NCI-H82 treated with DMSO at 0.1 percent for 48 hours (cell line): ENCODE measurements at regions not wholly inside any gene's neighbourhood (a gene's known extent, or its start where the extent isn't known, plus 50 kb on each side); places are given as distances from the start of the nearest gene placed in this dataset.
"Not testable (repeated sequence)": the region's sequence is repeated elsewhere in the genome, so short reads cannot be mapped to it uniquely, and the experiment has no call there.

Experiments used
- DNase-seq: peaks from one replicate; lab custom pipeline; 2025; ENCODE audit not compliant: unreplicated experiment; lab: John Stamatoyannopoulos, UW

DNA sequence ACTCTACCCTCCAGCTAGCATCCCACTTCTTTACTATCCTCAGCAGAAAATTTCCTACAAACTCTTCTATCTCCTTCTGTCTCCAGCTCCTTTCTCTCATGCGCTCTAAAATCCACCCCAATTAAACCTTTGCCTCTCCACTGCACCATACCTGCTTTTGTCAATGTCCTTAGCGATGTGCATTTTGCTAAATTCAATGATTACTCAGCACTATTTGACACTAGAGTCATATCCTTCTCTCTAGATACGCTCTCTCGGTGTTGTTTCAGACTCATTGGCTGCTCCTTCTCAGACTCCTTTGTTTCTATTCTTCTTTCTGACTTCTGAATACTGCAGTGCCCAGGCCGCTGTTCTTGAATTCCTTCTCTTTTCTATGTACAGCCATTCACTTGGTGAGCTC is 144.2 kb downstream of the HLX start:
- no peak for DNase-seq

DNA sequence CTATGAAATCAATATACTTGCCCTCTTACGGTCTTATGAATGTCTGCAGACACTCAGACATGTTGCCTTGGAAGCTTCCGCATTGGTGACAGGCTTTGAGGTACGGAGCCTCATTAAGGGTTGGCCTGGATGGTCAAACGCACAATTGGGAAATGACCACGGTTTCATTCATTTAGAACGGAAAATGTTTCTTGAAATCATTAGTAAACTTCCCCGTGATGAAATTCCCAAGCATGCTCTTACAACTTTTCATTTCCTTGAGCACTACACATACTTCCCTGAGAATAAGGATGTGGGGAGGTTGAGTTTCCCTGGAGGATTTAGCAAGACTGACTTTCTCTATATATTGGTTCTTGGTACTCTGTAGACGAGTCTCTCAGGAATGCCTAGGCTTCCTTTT is 146.3 kb downstream of the HLX start:
- no peak for DNase-seq

DNA sequence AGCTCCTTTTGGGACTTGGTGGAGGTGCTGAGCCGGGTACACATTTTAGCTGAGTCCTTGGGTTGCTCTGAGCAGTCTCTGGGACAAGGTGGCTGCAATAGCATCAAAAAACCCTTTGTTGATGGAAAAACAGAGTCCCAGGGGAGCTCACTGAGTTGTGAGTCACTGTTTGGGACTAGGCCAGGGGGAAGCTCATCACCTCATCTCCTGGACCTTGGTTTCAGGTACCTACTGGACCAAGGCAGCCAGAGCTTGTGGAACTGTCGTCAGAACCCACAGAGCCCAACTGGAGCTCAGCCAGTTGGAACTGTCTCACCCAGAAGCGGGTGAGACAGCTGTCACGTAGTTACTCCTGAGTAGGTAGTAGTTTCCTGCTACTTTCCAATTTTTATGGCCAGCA is 146.7 kb downstream of the HLX start:
- no peak for DNase-seq

DNA sequence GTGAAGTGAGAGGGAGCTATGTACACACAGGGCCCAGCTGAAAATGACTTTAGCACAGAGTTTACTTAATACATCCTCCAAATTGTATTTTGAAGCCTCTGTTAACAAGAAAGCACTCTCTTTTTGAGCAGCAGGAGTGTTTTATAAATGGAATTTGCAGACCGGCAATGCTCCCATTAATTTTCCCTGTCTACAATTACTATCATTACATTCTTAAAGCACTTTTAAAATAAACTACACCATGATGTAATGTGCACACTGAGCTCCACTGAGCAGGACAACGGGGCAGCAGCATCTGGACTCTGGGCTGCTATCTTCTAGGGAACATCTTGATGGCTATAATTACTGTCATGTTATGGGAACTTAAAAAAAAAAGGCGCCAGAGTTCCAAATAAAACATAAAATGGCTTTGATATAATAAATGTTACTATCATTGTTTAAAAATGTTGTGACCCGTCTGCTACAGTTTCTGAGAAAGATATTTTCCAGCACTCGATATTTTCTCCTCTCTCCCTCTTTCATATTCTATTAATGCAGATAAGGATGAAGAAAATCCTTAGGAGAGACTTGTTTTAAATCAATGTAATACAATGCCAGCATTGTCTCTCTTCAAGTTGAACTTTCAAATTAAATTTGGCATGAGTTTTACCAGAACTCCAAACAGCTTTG is 150.9 kb downstream of the HLX start:
- no peak for DNase-seq

DNA sequence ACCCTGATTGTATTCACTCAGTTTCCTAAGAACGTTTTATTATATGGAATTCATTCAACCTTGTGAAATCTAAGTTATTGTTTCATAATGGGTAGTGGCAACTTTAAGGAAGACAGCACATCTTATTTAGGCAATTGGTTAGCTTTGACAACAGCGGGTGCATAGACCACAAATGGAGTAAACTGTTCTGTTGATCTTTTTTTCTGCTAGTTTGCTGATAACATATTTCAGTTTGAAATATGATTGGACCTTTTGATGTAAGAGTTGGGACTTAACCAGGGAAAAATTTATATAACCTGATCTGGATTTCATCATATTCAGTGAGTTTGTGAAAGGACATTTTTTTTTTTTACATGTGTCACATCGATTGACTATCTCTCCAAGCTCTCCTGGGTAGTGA is 151.7 kb downstream of the HLX start:
- DNase-seq, result no peak

DNA sequence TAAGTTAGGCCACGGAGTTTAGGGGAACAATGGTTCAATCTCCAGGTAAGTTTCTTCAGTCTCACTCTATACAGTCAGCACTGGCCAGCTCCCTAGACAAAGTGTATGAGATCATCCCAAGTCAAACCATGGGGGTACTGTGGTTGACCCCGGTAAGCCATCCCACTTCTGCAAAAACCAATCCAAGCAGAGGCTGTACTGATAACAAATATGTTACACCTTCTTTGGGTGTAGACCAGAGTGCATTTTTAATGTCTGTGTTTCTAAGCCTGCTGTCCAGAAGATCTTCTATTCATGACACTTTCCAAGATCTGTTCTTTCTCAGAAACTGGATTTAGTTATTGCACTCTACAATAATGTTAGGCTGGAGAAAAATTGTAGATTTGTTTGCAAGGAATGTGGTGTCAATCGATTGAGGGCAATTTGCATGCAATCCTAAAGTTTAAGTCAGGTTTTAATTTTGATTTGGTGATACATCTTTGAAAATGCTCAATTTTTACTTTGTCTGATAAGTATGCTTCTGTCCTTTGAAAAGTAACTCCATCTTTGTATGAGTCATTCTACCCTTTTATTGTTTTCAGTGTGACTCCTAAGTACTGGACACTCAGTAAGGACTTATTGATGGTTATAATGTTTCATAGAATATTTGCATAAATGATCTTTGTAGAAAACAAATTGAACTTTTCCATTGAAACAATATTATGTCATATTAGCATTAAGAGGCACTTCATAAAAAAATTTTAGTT is 152.4 kb downstream of the HLX start:
- DNase-seq, result no peak

DNA sequence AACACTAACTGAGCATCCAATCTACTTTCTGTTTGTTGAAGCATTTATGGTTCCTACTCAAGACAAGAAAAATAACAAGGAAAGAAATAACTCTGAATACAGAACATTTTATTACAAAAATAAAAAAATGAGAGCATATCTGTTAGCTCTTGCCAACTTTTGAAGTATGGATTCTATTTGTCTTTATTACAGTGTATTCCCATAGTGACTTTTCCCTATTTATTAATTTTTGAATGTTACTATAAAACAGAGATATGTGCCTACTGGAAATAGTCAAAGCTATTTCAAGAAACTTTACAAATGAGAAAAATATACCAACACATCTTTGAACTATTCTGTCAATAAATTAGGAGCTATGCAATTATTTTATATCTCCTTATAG is 153.0 kb downstream of the HLX start:
- DNase-seq, result no peak

DNA sequence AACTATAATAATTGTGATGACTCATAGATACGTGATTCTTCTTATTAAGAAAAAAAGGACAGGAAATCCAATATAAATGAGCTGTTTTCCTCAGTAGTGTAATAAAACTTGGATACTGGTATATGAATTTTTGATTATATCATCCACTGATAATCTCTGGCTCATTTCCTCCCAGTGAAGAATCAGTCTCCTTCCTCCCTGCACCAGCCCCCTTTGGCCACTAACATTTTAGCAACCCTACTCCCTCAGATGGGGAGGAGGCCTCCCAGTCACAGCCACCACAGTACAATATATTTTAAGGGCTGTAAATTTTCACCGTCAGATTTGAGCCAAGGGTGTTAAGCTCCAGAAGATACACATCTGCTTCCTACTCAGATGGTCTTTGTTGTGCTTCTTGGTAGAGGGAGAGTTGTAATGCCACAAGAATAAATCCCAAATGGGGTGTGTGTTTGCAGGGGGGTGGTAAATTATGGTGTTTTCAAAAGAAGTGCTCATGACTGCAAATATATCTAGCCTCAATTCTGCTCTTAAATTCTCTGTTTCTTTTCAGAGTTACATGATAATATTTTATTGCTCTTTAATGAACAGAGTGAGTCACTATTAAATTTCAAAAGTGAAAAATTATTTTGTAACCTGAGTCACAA is 153.5 kb downstream of the HLX start:
- no peak for DNase-seq

DNA sequence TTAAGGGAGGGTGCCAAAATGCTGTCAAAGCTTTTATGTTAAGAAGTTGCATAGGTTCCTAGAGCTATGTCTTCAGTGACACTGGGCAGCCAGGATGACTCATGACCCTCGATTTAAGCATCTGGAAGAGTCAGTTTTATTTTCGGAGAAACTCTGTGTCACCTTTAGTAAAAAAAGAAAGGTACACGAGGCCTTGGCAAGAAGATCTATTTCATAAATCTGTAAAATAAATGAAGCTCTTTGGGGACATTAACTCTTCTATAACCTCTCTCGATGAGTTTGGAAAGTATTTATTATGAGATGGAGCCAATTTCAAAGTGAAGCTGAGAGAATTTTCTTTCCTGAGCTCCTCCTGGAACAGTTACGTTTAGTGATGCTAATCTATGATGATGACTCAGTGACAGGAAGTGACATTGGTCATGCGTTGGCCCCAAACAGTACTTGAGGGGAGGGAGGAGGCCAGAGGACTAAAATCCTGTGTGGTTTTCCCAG is 156.5 kb downstream of the HLX start:
- no peak for DNase-seq

DNA sequence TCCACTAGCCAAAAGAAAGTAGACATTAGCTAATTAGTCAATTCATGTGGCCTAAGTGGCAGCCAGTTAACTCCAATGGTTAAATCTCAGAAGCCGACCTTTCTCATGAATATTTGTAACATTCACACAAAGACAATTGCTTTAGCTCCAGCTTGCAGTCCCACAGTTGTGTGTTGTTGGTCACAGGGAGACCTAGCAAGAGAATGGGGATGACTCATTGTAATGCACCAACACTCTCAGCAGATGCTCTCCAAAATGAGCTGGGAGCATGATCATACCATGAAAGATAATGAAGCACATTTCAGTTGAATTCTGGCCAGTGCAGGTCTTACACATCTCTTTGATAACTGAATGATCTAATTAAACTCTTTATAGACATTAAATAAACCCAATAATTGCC is 160.4 kb downstream of the HLX start:
- DNase-seq, result no peak

DNA sequence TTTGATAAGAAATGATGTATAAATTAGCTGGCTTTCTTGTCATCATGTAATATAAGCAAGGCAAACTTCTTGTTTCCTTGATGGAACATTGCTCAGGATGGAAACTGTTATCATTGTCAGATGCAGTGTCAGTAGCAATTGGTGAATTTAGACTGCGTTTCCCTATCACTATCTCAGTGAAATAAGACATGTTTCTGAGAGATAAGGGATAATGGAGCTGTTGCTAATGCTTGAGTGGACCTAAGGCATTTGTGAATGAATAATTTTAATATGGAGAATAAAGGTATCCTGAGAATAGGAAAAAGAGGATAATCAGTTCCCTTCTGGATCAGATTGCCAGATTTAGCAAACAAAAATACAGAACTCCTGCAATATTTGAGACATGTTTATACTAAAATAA is 160.9 kb downstream of the HLX start:
- no peak for DNase-seq

DNA sequence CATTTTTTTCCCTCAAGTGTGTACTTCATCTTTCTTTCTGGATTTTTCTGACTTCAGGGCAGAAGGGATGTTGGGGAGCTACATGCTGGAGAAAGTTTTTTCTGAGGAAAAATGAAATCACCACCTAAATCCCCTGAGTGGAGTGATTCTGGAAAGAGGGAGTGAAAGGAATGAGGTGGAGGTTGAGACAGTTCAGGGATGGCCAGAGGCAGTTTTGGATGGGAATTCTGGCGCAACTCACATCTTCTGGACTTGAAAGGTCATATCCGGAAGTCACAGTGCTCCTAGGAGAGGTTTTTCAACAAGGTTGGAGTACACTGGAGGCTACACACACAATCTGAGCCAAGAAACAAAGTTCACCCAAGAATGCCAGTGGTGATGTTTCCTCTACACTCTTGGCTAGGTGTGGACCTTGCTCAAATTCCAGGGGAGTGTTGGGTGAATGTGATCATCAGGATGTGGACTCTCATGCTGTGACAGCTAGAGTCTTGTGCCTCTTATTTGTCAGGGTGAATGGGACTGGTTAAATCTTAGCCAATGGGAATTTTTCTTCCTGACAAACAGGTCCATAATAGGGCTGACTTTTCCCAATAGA is 161.5 kb downstream of the HLX start:
- DNase-seq, result no peak

DNA sequence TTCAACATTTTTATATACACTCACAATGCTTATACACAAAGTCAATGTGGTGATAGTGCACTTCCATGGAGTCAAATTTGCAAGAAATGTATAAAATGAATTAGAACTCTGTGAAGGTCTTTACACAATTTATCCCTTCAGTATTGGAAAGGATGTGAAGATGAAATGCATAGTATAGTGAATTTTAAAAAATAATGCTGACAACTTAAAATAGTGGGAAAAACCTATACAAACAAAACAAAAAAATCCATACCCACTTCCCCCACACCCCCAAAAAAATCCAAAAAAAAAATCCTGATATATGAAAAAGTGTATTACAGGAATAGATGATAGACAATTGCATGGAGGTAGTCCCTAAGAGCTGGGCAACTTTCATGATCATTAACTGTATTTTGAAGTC is 165.3 kb downstream of the HLX start:
- DNase-seq, result no peak

DNA sequence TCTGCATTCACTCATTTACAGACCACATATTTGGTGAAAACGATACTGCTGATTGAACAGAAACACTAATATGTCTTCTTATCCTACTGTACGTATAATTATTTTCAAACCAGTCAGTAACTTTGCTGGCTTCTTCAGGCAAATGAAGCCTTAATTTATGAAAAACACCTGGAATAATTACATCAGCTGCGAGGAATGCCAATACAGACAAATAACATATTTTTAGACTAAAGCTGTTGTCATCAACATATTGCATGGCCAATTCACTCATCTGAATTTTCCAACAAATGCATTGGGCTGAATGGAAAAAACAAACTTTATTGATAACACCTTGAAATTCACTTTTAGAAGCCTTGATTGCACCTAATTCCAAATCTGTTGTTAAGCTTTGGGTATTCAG is 165.9 kb downstream of the HLX start:
- DNase-seq, result no peak

DNA sequence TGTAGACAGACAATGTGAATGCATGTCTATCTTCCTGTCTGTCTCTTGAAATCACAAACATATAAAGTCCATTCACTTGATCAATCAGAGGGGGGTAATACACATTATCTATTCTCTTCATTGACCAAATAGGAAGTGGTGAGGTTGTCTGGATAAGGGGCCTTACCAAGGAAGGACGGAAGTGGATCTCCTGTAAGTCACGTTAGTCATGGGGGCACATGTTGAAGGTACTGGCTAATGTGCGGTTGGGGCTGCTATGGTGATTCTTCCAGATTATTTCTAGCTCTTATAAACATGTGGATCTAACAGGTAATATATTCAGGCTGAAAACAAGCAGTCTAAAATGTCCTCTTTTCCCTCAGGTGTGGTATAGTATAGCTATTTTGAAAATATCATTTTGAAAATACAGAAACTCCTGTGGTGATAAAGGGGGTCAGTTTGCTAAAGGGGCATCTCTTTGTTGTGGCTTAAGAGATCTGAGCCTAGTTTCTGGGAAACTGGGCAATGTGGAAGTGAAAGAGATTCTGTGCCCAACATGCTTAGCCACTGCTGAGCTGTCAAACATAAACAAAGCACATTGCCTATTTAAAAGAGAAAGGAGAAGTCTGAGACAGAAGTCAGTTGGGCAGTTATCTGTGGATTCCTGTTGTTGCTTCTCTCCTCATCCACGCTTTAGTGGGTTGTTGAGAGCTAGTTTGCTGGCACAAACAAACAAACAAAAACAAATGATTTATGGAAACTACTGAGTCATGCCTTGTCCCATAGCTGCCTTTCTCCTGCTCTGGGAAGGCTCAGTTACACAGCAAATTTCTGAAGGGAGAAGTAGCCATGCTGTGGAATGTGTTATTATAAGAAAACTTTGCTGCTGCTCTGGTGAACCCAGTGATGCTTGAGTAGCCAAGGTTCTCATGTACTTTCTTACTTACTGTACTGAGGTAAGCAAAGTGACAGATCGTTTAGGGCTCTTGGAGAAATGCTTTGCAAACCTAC is 166.9 kb downstream of the HLX start:
- DNase-seq, result no peak

DNA sequence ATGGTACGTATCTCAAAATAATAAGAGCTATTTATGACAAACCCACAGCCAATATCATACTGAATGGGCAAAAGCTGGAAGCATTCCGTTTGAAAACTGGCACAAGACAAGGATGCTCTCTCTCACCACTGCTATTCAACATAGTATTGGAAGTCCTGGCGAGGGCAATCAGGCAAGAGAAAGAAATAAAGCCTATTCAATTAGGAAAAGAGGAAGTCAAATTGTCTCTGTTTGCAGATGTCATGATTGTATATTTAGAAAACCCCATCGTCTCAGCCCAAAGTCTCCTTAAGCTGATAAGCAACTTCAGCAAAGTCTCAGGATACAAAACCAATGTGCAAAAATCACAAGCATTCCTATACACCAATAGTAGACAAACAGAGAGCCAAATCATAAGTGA is 172.1 kb downstream of the HLX start:
- not testable (repeated sequence) for DNase-seq

DNA sequence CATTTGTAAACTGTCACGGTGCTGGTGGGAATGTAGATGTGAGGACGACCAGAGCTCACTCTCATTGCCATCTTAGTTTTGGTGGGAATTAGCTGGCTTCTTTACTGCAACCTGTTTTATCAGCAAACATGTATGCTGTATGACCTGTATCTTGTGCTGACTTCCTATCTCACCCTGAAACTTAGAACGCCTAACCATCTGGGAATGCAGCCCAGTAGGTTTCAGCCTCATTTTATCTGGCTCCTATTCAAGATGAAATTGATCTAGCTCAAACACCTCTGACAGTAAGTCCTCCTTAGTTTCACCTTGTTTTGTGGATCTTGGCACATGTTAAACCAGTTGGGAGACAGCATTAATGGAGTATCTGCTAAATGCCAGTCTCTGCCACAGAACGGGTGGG is 174.6 kb downstream of the HLX start:
- no peak for DNase-seq

DNA sequence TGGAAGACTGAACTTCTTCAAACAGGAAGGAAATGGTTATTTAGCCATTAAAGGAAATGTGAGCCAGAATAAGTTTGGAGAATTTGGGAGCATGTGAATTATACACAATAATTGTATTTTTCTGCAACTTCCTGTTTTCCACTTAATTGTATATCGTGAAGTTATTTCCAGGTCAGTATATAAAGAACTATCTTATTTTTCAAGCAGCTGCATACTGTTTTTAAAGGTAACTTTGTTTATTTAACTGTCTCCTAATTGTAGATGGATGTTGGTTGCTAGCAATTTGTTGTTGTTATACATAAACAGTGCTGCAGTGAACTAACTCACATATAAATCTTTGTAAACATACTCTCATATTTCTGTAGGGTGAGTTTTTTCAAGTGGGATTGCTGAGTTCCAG is 180.3 kb downstream of the HLX start:
- DNase-seq, result no peak

DNA sequence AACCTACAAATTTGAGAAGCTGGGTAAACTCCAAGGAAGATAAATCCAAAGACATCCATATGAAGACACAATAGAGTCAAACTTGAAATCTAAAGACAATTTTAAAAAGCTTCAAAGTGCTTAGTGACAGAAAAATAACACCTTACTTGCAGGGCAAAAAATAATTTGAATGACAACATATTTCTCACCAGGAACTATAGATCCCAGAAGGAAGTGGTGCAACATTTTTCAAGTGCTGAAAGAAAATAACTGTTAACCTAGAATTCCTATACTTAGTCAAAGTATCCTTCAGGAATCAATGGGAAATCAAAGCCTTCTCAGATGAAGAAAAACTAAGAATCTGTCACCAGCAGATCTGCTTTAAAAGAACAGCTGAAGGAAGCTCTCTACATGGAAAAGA is 184.4 kb downstream of the HLX start:
- no peak for DNase-seq

DNA sequence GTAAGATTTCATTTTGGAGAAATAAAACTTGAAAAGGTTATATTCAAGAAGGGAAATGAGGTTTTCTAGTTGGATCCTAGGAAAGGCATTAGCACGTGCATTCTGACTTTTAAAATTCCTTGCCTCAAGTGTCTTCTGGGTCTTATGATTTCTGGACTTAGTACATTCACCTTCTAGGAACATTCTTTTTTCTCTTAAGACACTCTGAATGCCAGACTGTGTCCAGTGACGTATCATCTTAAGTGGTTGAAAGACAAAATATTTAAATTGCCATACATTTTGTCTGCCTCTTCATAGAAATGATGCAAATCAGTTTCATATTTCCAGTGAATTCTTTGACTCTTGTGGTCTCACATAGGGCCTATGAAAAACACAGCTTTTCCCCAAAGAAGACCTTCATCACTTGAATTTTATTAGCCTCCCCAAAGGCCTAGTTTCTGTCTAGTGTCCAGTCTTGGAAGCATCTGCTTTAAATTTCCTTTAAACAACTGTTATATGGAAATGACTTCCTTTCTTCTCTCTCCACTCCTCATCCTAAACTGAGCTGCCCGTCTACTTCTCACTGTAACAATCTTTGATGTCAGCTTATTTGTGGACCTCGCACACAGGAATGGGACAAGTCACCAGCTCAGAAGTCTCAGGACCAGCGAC is 187.2 kb downstream of the HLX start:
- no peak for DNase-seq
